ENCODE measurements at regions not wholly inside any gene's neighbourhood (a gene's known extent, or its start where the extent isn't known, plus 50 kb on each side); places are given as distances from the start of the nearest gene placed in this dataset.

DNA sequence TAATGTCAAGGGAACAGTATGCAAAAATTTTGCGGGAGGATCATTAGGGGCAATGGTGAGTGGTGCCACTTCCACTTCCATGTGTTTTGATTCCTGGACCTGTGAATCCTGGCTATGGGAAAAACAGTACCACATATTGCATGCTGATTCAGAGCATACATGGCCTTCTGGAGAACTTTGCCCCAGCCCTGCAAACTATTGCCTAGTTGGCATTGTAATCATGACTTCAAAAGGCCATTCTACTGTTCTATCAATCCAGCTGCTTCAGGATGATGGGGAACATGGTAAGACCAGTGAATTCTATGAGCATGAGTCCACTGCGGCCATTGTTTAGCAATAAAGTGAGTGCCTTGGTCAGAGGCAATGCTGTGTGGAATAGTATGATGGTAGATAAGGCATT lies 75.3 kb upstream of the ZC3H15 start:
- TF ChIP-seq, protein P1, sequence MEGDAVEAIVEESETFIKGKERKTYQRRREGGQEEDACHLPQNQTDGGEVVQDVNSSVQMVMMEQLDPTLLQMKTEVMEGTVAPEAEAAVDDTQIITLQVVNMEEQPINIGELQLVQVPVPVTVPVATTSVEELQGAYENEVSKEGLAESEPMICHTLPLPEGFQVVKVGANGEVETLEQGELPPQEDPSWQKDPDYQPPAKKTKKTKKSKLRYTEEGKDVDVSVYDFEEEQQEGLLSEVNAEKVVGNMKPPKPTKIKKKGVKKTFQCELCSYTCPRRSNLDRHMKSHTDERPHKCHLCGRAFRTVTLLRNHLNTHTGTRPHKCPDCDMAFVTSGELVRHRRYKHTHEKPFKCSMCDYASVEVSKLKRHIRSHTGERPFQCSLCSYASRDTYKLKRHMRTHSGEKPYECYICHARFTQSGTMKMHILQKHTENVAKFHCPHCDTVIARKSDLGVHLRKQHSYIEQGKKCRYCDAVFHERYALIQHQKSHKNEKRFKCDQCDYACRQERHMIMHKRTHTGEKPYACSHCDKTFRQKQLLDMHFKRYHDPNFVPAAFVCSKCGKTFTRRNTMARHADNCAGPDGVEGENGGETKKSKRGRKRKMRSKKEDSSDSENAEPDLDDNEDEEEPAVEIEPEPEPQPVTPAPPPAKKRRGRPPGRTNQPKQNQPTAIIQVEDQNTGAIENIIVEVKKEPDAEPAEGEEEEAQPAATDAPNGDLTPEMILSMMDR (IDR thresholded peaks at IDR 0.05), result no peak
- no peak for TF ChIP-seq POLR2AphosphoS5 (IDR thresholded peaks at IDR 0.05)
- no peak for TF ChIP-seq POLR2A (IDR thresholded peaks at IDR 0.05)

Data from prostate gland (tissue), 2 donors.